ENCODE measurements at regions not wholly inside any gene's neighbourhood (a gene's known extent, or its start where the extent isn't known, plus 50 kb on each side); places are given as distances from the start of the nearest gene placed in this dataset.

DNA sequence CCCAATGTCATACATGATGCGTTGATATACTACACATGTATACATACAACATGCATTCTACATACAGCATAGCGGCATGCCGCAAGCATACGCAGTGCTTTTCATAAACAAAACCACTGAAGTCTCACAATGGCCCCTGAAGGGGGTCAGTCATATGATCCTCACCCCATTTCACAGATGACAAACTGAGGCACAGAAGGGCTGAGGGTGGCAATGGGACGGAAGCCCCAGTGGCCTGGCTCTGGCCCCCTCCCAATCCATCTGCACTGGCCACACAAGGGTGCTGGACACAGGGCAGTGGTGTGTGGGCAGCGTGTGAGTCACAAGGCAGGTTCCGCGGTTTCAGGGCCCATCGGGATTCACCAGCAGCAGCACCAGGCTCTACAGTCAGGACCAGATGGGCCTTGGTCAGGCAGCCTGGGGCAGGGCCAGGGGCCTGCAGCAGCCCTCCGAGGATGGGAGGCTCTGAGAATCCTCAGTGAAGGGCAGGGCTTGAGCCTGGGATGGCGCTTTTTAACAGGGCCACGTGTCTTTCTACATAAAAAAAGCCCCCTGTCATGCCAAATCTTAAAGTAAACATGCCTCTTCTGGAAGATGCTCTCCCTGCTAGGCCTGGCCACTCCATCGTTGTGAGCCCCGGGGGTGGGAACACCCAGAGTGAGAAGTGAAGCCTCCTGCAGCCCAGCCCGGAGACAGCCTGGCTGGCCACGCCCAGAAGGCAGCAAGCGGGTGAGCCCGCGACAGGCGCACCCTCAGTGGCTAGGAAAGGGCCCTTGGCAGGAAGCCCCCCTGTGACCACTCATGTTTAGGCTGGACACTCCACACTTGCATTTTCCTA, 206.5 kb downstream of the CTTN start:
- no peak for TF ChIP-seq POLR2A (IDR thresholded peaks at IDR 0.05; ENCODE audit: low read depth, low read length)
- FAIRE-seq: no peak
- no peak for DNase-seq (ENCODE audit: insufficient read length, low spot score)

GRCh38 chr11:70605468-70605815, 207.1 kb downstream of the CTTN start:
- DNase-seq (ENCODE audit: insufficient read length, low spot score) (no peak), FAIRE-seq (no peak)
- no peak for TF ChIP-seq POLR2A (IDR thresholded peaks at IDR 0.05; ENCODE audit: low read depth, low read length)

- FAIRE-seq: no peak
- no peak for DNase-seq (ENCODE audit: insufficient read length, low spot score)
These were observed 207.5 kb downstream of the CTTN start for GRCh38 chr11:70605846-70606245.

GRCh38 chr11:70606248-70606950, 208.1 kb downstream of the CTTN start:
- FAIRE-seq: no peak
- TF ChIP-seq POLR2A (IDR thresholded peaks at IDR 0.05; ENCODE audit: low read depth, low read length): no peak
- DNase-seq (ENCODE audit: insufficient read length, low spot score): no peak

More at GRCh38 chr11:70605846-70606245, 207.5 kb downstream of the CTTN start:
- TF ChIP-seq POLR2A (IDR thresholded peaks at IDR 0.05; ENCODE audit: low read depth, low read length): no peak

- DNase-seq (ENCODE audit: insufficient read length, low spot score) (no peak), FAIRE-seq (no peak)
- no peak for TF ChIP-seq POLR2A (IDR thresholded peaks at IDR 0.05; ENCODE audit: low read depth, low read length)
These were observed 208.6 kb downstream of the CTTN start for GRCh38 chr11:70606951-70607330.

- no peak for TF ChIP-seq POLR2A (IDR thresholded peaks at IDR 0.05; ENCODE audit: low read depth, low read length)
- DNase-seq (ENCODE audit: insufficient read length, low spot score): no peak
- FAIRE-seq: no peak
These were observed 209.2 kb downstream of the CTTN start for GRCh38 chr11:70607561-70607960.

- FAIRE-seq: no peak
- no peak for DNase-seq (ENCODE audit: insufficient read length, low spot score)
- TF ChIP-seq POLR2A (IDR thresholded peaks at IDR 0.05; ENCODE audit: low read depth, low read length): no peak
These were observed 210.5 kb downstream of the CTTN start for GRCh38 chr11:70608568-70609470.

GRCh38 chr11:70610566-70611565, 212.5 kb downstream of the CTTN start:
- no peak for FAIRE-seq
- TF ChIP-seq POLR2A (IDR thresholded peaks at IDR 0.05; ENCODE audit: low read depth, low read length): no peak
- no peak for DNase-seq (ENCODE audit: insufficient read length, low spot score)

- TF ChIP-seq POLR2A (IDR thresholded peaks at IDR 0.05; ENCODE audit: low read depth, low read length): no peak
- DNase-seq (ENCODE audit: insufficient read length, low spot score) (no peak), FAIRE-seq (no peak)
These were observed 213.5 kb downstream of the CTTN start for GRCh38 chr11:70611821-70612220.

DNA sequence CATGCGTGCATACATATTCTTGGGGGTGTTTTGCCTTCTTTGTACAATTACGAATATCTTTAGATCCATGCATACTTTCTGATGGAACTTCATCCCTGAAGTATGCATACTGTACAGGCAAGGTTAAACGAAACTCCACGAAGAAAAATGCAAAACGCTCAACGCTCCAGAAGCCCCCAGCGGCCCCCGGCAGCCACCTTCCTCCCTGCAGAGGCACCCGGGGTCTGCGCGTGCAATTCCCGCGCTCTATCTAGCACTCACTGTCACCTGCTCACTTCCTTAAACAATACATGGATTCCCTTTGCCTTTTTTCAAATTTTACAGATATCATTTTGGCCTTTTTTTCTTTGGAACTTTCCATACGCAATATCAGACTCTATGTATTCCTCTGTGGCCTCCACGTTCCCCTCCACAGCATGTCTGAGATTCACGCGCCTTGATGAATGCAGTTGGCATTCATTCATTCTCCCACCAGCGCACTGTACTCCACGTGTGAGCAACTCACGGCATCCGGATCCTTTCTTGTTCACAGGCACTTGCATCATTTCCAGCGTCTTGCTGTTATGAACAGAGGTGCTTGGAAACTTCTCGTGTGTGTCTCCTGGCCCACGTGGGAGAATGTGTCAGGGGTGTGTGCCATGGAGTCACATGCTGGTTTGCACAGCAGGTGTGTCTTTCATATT, 214.3 kb downstream of the CTTN start:
- FAIRE-seq (no peak), DNase-seq (ENCODE audit: insufficient read length, low spot score) (no peak)
- TF ChIP-seq POLR2A (IDR thresholded peaks at IDR 0.05; ENCODE audit: low read depth, low read length): no peak

- FAIRE-seq (no peak), DNase-seq (ENCODE audit: insufficient read length, low spot score) (no peak)
- no peak for TF ChIP-seq POLR2A (IDR thresholded peaks at IDR 0.05; ENCODE audit: low read depth, low read length)
These were observed 215.8 kb downstream of the CTTN start for GRCh38 chr11:70614034-70614681.
